ENCODE measurements at regions not wholly inside any gene's neighbourhood (a gene's known extent, or its start where the extent isn't known, plus 50 kb on each side); places are given as distances from the start of the nearest gene placed in this dataset.
"Not testable (repeated sequence)": the region's sequence is repeated elsewhere in the genome, so short reads cannot be mapped to it uniquely, and the experiment has no call there.

- POLR2A ChIA-PET: interaction anchor here (0.7 kb wide), 1 partner anchor 178 kb away, joined by 3 read pairs; no protein-coding TSS in a partner anchor
- intact Hi-C loops (cut with micrococcal nuclease): no loop called here
- H3K4me3 Mint-ChIP-seq (ENCODE audit: unreplicated experiment): no peak overlapping the region
- H3K36me3 Mint-ChIP-seq (ENCODE audit: insufficient read depth, unreplicated experiment): no peaks in the 10 kb centered on the region
- BruUV-seq (replicated peaks): no TSS peak
- TF ChIP-seq CTCF (IDR thresholded peaks at IDR 0.05; ENCODE audit: unreplicated experiment): no peak
- no peaks in the 10 kb centered on the region for H3K27me3 Mint-ChIP-seq (ENCODE audit: insufficient read depth, unreplicated experiment)
- CTCF ChIA-PET: no interaction called here
- no peaks in the 10 kb centered on the region for H3K9me3 Mint-ChIP-seq (ENCODE audit: unreplicated experiment)
- H3K27ac Mint-ChIP-seq (ENCODE audit: low read depth, unreplicated experiment): no peak overlapping the region
- no peaks in the 10 kb centered on the region for H3K4me1 Mint-ChIP-seq (ENCODE audit: insufficient read depth, unreplicated experiment)
- DNase-seq (ENCODE audit: unreplicated experiment): no peak
Measured at GRCh38 chr12:91461061-91461460, 278.4 kb upstream of the DCN start.

- TF ChIP-seq CTCF (IDR thresholded peaks at IDR 0.05; ENCODE audit: unreplicated experiment): no peak
- Mint-ChIP-seq H3K27ac (ENCODE audit: low read depth, unreplicated experiment) (no peak overlapping the region), H3K4me1 (ENCODE audit: insufficient read depth, unreplicated experiment) (no peaks in the 10 kb centered on the region), H3K36me3 (ENCODE audit: insufficient read depth, unreplicated experiment) (no peaks in the 10 kb centered on the region), H3K4me3 (ENCODE audit: unreplicated experiment) (no peak overlapping the region), H3K9me3 (ENCODE audit: unreplicated experiment) (no peaks in the 10 kb centered on the region), H3K27me3 (ENCODE audit: insufficient read depth, unreplicated experiment) (no peaks in the 10 kb centered on the region)
- CTCF ChIA-PET: interaction anchor here (0.7 kb wide), 1 partner anchor 258 kb away, joined by 3 read pairs; no protein-coding TSS in a partner anchor
- POLR2A ChIA-PET: interaction anchor here (0.7 kb wide), 1 partner anchor 179 kb away, joined by 3 read pairs; no protein-coding TSS in a partner anchor
- intact Hi-C loops (cut with micrococcal nuclease): no loop called here
- no TSS peak for BruUV-seq (replicated peaks)
- DNase-seq (ENCODE audit: unreplicated experiment): no peak
Measured at GRCh38 chr12:91460469-91460868, 277.9 kb upstream of the DCN start.

- POLR2A ChIA-PET: interaction anchor here (1.2 kb wide), 1 partner anchor 23 kb away, joined by 3 read pairs; no protein-coding TSS in a partner anchor
- Mint-ChIP-seq H3K27ac (ENCODE audit: low read depth, unreplicated experiment) (no peak overlapping the region), H3K4me3 (ENCODE audit: unreplicated experiment) (no peak overlapping the region), H3K27me3 (ENCODE audit: insufficient read depth, unreplicated experiment) (no peaks in the 10 kb centered on the region), H3K4me1 (ENCODE audit: insufficient read depth, unreplicated experiment) (no peaks in the 10 kb centered on the region), H3K9me3 (ENCODE audit: unreplicated experiment) (no peaks in the 10 kb centered on the region), H3K36me3 (ENCODE audit: insufficient read depth, unreplicated experiment) (no peaks in the 10 kb centered on the region)
- no peak for TF ChIP-seq CTCF (IDR thresholded peaks at IDR 0.05; ENCODE audit: unreplicated experiment)
- no peak for DNase-seq (ENCODE audit: unreplicated experiment)
- CTCF ChIA-PET: interaction anchor here (0.7 to 1.2 kb wide), 5 partner anchors 14 to 512 kb away, joined by 3 to 5 read pairs (median 3); no protein-coding TSS in a partner anchor
- intact Hi-C loops (cut with micrococcal nuclease): no loop called here
- no TSS peak for BruUV-seq (replicated peaks)
Measured at GRCh38 chr12:91455321-91455720, 272.7 kb upstream of the DCN start.

GRCh38 chr12:91454179-91454578 lies 271.6 kb upstream of the DCN start:
- intact Hi-C loops (cut with micrococcal nuclease): no loop called here
- ChIA-PET CTCF (no interaction called here), POLR2A (interaction anchor here (0.6 to 0.7 kb wide), 3 partner anchors 18 to 1935 kb away, joined by 3 to 5 read pairs (median 3); no protein-coding TSS in a partner anchor)
- BruUV-seq (replicated peaks): no TSS peak
- no peaks in the 10 kb centered on the region for H3K4me1 Mint-ChIP-seq (ENCODE audit: insufficient read depth, unreplicated experiment)
- no peak overlapping the region for H3K4me3 Mint-ChIP-seq (ENCODE audit: unreplicated experiment)
- H3K36me3 Mint-ChIP-seq (ENCODE audit: insufficient read depth, unreplicated experiment): no peaks in the 10 kb centered on the region
- TF ChIP-seq CTCF (IDR thresholded peaks at IDR 0.05; ENCODE audit: unreplicated experiment): no peak
- no peak overlapping the region for H3K27ac Mint-ChIP-seq (ENCODE audit: low read depth, unreplicated experiment)
- H3K9me3 Mint-ChIP-seq (ENCODE audit: unreplicated experiment): no peaks in the 10 kb centered on the region
- H3K27me3 Mint-ChIP-seq (ENCODE audit: insufficient read depth, unreplicated experiment): no peaks in the 10 kb centered on the region
- DNase-seq (ENCODE audit: unreplicated experiment): no peak

- BruUV-seq (replicated peaks); intact Hi-C loops (cut with micrococcal nuclease); H3K27me3 Mint-ChIP-seq (ENCODE audit: insufficient read depth, unreplicated experiment); POLR2A ChIA-PET; H3K27ac Mint-ChIP-seq (ENCODE audit: low read depth, unreplicated experiment); H3K9me3 Mint-ChIP-seq (ENCODE audit: unreplicated experiment); CTCF ChIA-PET; DNase-seq (ENCODE audit: unreplicated experiment); H3K4me1 Mint-ChIP-seq (ENCODE audit: insufficient read depth, unreplicated experiment); H3K36me3 Mint-ChIP-seq (ENCODE audit: insufficient read depth, unreplicated experiment); H3K4me3 Mint-ChIP-seq (ENCODE audit: unreplicated experiment): not testable (repeated sequence)
Measured at GRCh38 chr12:91452464-91452863, 269.8 kb upstream of the DCN start.

Measured in MCF 10A (cell line).